ENCODE measurements at regions not wholly inside any gene's neighbourhood (a gene's known extent, or its start where the extent isn't known, plus 50 kb on each side); places are given as distances from the start of the nearest gene placed in this dataset.
"Not testable (repeated sequence)": the region's sequence is repeated elsewhere in the genome, so short reads cannot be mapped to it uniquely, and the experiment has no call there.

DNA sequence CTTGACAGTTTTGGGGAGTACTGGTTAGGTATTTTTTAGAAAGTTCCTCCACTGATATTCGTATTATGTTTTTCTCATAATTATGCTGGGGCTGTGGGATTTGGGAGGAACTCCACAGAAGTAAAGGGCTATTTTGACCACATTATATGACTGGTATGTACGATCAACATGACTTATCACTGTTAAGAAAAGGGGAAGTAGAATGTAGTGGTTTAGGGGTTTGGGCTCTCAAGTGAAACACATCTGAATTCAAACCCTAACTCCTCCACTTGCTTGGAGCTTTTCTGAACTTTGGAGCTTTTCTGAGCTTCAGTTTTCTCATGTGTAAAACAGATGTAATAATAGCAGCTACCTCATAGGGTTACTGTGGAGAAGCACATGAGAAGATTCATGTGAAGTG lies 96.4 kb upstream of the C1GALT1C1 start:
- no peaks in the 10 kb centered on the region for H3K27me3 ChIP-seq (replicated peaks; ENCODE audit: control insufficient read depth, insufficient read depth, low read length)
- no peaks in the 10 kb centered on the region for H3K36me3 ChIP-seq (ENCODE audit: control insufficient read depth, insufficient read depth, low read length)
- no peak overlapping the region for H3K4me3 ChIP-seq (replicated peaks; ENCODE audit: low read depth, low read length)
- TF ChIP-seq, protein P1, sequence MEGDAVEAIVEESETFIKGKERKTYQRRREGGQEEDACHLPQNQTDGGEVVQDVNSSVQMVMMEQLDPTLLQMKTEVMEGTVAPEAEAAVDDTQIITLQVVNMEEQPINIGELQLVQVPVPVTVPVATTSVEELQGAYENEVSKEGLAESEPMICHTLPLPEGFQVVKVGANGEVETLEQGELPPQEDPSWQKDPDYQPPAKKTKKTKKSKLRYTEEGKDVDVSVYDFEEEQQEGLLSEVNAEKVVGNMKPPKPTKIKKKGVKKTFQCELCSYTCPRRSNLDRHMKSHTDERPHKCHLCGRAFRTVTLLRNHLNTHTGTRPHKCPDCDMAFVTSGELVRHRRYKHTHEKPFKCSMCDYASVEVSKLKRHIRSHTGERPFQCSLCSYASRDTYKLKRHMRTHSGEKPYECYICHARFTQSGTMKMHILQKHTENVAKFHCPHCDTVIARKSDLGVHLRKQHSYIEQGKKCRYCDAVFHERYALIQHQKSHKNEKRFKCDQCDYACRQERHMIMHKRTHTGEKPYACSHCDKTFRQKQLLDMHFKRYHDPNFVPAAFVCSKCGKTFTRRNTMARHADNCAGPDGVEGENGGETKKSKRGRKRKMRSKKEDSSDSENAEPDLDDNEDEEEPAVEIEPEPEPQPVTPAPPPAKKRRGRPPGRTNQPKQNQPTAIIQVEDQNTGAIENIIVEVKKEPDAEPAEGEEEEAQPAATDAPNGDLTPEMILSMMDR (IDR thresholded peaks at IDR 0.05; ENCODE audit: insufficient read depth, low read length, poor library complexity, severe bottlenecking), result no peak
- peak; percentile 60 for DNase-seq (ENCODE audit: extremely low read depth, insufficient read length)

DNA sequence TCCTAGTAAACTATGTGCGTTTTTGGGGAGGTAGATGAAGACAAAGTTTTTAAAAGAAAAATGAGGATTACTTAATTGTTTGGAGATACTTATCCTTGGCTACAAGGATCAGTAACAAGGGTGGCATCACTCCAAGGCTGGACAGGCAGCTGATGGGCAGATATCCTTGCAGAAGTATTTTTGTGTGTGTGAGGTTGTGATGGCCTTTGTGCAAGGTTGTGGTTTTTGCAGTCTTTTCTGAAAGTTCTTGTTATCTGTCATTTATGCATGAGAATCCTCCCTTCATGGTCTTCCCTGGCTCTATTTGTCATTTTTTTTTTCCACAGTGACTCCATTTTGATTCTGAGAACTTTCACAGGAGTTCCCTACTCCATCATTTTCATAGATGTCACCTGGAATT lies 96.0 kb upstream of the C1GALT1C1 start:
- Histone ChIP-seq H3K36me3 (ENCODE audit: control insufficient read depth, insufficient read depth, low read length) (no peaks in the 10 kb centered on the region), H3K27me3 (replicated peaks; ENCODE audit: control insufficient read depth, insufficient read depth, low read length) (no peaks in the 10 kb centered on the region), H3K4me3 (replicated peaks; ENCODE audit: low read depth, low read length) (no peak overlapping the region)
- no peak for DNase-seq (ENCODE audit: extremely low read depth, insufficient read length)
- TF ChIP-seq, protein P1 (IDR thresholded peaks at IDR 0.05; ENCODE audit: insufficient read depth, low read length, poor library complexity, severe bottlenecking), result no peak

DNA sequence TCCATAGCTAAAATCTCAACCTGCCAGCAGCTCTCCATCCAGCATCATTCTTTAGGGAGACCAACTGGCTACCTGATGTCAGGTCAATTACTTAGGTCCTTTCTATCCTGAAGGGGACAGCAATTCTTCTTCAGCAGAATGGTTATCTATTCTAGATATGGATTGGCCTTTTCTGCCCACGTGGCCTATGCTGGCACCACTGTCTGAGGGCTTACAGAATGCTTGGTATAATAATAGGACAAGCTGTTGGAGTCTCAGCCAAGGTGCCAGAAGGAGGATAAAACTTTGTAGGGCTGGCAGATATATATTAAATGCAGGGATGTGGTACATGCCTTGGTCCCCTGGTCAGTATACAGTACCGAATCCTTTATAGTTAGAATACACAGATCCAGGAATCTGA lies 89.8 kb upstream of the C1GALT1C1 start:
- TF ChIP-seq, protein P1 (IDR thresholded peaks at IDR 0.05; ENCODE audit: insufficient read depth, low read length, poor library complexity, severe bottlenecking), result no peak
- no peak for DNase-seq (ENCODE audit: extremely low read depth, insufficient read length)
- Histone ChIP-seq H3K27me3 (replicated peaks; ENCODE audit: control insufficient read depth, insufficient read depth, low read length) (no peaks in the 10 kb centered on the region), H3K36me3 (ENCODE audit: control insufficient read depth, insufficient read depth, low read length) (no peaks in the 10 kb centered on the region), H3K4me3 (replicated peaks; ENCODE audit: low read depth, low read length) (no peak overlapping the region)

DNA sequence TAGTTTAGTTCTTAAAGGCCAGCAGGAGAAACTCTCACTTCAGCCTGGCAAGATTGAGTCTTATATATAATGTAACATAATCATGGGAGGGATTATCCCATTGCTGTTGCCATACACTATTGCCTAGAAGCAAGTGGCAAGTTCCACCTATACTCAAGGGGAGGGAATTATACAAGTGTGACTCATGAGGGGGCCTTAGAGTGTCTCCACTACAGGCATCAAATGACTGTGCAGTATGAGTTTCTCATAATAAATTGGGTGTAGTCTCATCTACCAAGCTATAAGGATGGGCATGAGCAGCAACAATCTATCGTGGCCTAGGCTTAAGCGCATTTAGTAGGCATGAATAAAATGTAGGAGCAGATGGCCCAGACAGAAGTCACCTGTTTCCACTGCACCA lies 89.1 kb upstream of the C1GALT1C1 start:
- Histone ChIP-seq H3K27me3 (replicated peaks; ENCODE audit: control insufficient read depth, insufficient read depth, low read length) (no peaks in the 10 kb centered on the region), H3K36me3 (ENCODE audit: control insufficient read depth, insufficient read depth, low read length) (no peaks in the 10 kb centered on the region), H3K4me3 (replicated peaks; ENCODE audit: low read depth, low read length) (no peak overlapping the region)
- DNase-seq (ENCODE audit: extremely low read depth, insufficient read length), result no peak
- TF ChIP-seq, protein P1 (IDR thresholded peaks at IDR 0.05; ENCODE audit: insufficient read depth, low read length, poor library complexity, severe bottlenecking), result no peak

DNA sequence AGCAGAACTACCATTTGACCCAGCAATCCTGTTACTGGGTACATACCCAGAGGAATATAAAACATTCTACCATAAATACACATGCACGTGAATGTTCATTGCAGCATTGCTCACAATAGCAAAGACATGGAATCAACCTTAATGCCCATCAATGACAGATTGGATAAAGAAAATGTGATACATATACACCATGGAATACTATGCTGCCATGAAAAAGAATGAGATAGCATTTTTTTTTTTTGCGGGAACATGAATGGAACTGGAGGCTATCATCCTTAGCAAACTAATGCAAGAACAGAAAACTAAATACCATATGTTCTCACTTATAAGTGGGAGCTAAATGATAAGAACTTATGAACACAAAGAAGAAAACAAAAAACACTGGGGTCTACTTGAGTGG lies 72.5 kb upstream of the C1GALT1C1 start:
- H3K4me3 ChIP-seq (replicated peaks; ENCODE audit: low read depth, low read length); H3K36me3 ChIP-seq (ENCODE audit: control insufficient read depth, insufficient read depth, low read length); H3K27me3 ChIP-seq (replicated peaks; ENCODE audit: control insufficient read depth, insufficient read depth, low read length); DNase-seq (ENCODE audit: extremely low read depth, insufficient read length): not testable (repeated sequence)

DNA sequence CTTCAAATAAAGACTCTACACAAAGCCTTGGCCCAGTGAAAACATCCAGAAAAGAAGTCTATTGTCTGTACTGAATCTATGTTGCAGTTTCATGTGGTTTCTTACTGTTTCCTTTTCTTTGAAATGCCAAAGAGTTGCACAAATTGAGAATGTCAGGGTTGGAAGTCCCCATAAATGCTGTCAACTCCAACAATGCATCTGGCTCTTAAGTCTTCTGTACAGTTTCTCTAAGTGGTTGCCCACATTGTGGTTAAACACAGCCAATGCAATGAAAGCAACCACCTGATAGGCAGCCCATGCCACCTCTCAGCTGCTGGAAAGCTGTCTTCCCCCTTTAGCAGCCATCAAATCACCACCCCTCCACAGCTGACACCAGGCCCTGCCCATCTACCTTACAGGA lies 67.2 kb upstream of the C1GALT1C1 start:
- TF ChIP-seq, protein P1 (IDR thresholded peaks at IDR 0.05; ENCODE audit: insufficient read depth, low read length, poor library complexity, severe bottlenecking), result no peak
- DNase-seq (ENCODE audit: extremely low read depth, insufficient read length), result peak; percentile 51
- Histone ChIP-seq H3K36me3 (ENCODE audit: control insufficient read depth, insufficient read depth, low read length) (no peaks in the 10 kb centered on the region), H3K27me3 (replicated peaks; ENCODE audit: control insufficient read depth, insufficient read depth, low read length) (no peaks in the 10 kb centered on the region), H3K4me3 (replicated peaks; ENCODE audit: low read depth, low read length) (no peak overlapping the region)

All from GM06990 (cell line).